BJ (cell line): ENCODE measurements at regions not wholly inside any gene's neighbourhood (a gene's known extent, or its start where the extent isn't known, plus 50 kb on each side); places are given as distances from the start of the nearest gene placed in this dataset.
"Not testable (repeated sequence)": the region's sequence is repeated elsewhere in the genome, so short reads cannot be mapped to it uniquely, and the experiment has no call there.

ENCODE experiments used
- CTCF ChIA-PET: fragments of 350-600 bp; formaldehyde crosslinking; extraction: SDS; loops from one replicate; lab custom pipeline; 2021; ENCODE audit warnings: antibody characterized with exemption, inconsistent platforms; lab: Yijun Ruan, JAX
- POLR2A ChIA-PET: fragments of 300-600 bp; sonication (Branson Sonifier 250); formaldehyde crosslinking; extraction: SDS; loops from one replicate; lab custom pipeline; 2021; ENCODE audit warnings: antibody characterized with exemption; lab: Charles Lee
- DNase-seq: peaks from one replicate; pipeline ENCODE4 v3.0.0-alpha.2; 2011; ENCODE audit warnings: low read depth
- H3K27me3 ChIP-seq: 2 replicates; pipeline ENCODE4 v1.6.0; 2011; ENCODE audit warnings: low read length; ENCODE audit not compliant: control insufficient read depth, insufficient read depth
- H3K36me3 ChIP-seq: 2 replicates; pipeline ENCODE4 v1.5.1; 2011; ENCODE audit warnings: low read length; ENCODE audit not compliant: control insufficient read depth, insufficient read depth
- H3K4me3 ChIP-seq: 2 replicates; pipeline ENCODE4 v1.5.1; 2011; ENCODE audit warnings: low read depth, mild to moderate bottlenecking, control low read depth, low read length
- CTCF ChIP-seq: IDR thresholded peaks from 2 replicates; pipeline ENCODE4 v1.5.1; 2011; ENCODE audit warnings: low read depth, mild to moderate bottlenecking, control low read depth, inconsistent platforms, low read length, moderate library complexity; ENCODE audit not compliant: insufficient read depth

- CTCF ChIA-PET, result no interaction called here
- no peak for DNase-seq
- Histone ChIP-seq H3K4me3 (no peak overlapping the region), H3K27me3 (no peaks in the 10 kb centered on the region), H3K36me3 (no peaks in the 10 kb centered on the region)
- no peak for TF ChIP-seq CTCF
- POLR2A ChIA-PET, result no interaction called here
These were observed 339.2 kb upstream of the PIK3R1 start for GRCh38 chr5:67876371-67876770.

GRCh38 chr5:67875601-67876000 is 340.0 kb upstream of the PIK3R1 start:
- Histone ChIP-seq H3K27me3 (no peaks in the 10 kb centered on the region), H3K36me3 (no peaks in the 10 kb centered on the region), H3K4me3 (no peak overlapping the region)
- POLR2A ChIA-PET, result interaction anchor here (0.6 kb wide), 1 partner anchor 165 kb away, joined by 10 read pairs; no protein-coding TSS in a partner anchor
- peak; percentile 39 for DNase-seq
- CTCF ChIA-PET, result no interaction called here
- no peak for TF ChIP-seq CTCF

- Histone ChIP-seq H3K27me3 (no peaks in the 10 kb centered on the region), H3K36me3 (no peaks in the 10 kb centered on the region), H3K4me3 (no peak overlapping the region)
- POLR2A ChIA-PET, result no interaction called here
- CTCF ChIA-PET, result no interaction called here
- no peak for TF ChIP-seq CTCF
- no peak for DNase-seq
These were observed 341.6 kb upstream of the PIK3R1 start for GRCh38 chr5:67873935-67874334.

GRCh38 chr5:67870662-67871061 is 344.9 kb upstream of the PIK3R1 start:
- no peaks in the 10 kb centered on the region for H3K36me3 ChIP-seq
- no peak for TF ChIP-seq CTCF
- CTCF ChIA-PET, result no interaction called here
- POLR2A ChIA-PET, result no interaction called here
- no peak for DNase-seq
- H3K27me3 ChIP-seq, result no peaks in the 10 kb centered on the region
- H3K4me3 ChIP-seq, result no peak overlapping the region

- CTCF ChIA-PET, POLR2A ChIA-PET, H3K36me3 ChIP-seq, DNase-seq, H3K4me3 ChIP-seq, H3K27me3 ChIP-seq: not testable (repeated sequence)
These were observed 351.2 kb upstream of the PIK3R1 start for GRCh38 chr5:67864335-67864734.

- TF ChIP-seq CTCF, result no peak
- Histone ChIP-seq H3K27me3 (no peaks in the 10 kb centered on the region), H3K4me3 (no peak overlapping the region), H3K36me3 (no peaks in the 10 kb centered on the region)
- ChIA-PET POLR2A (no interaction called here), CTCF (no interaction called here)
- no peak for DNase-seq
These were observed 357.0 kb upstream of the PIK3R1 start for GRCh38 chr5:67858471-67859031.
